Muscle layer of colon (tissue), 2 donors: ENCODE measurements at regions not wholly inside any gene's neighbourhood (a gene's known extent, or its start where the extent isn't known, plus 50 kb on each side); places are given as distances from the start of the nearest gene placed in this dataset.

Experiments
- H3K27ac ChIP-seq: one replicate; pipeline ENCODE4 v1.7.0; 2013; ENCODE audit warnings: low read depth, mild to moderate bottlenecking, low read length, moderate library complexity
- H3K27me3 ChIP-seq, 2 donors: one replicate each; pipeline ENCODE4 v1.7.0; 2013; ENCODE audit warnings: low read length in 2 of 2, mild to moderate bottlenecking in 2 of 2; ENCODE audit not compliant: insufficient read depth in 2 of 2, control insufficient read depth in 1 of 2
- H3K36me3 ChIP-seq: one replicate; pipeline ENCODE4 v1.7.0; 2013; ENCODE audit warnings: mild to moderate bottlenecking, low read length; ENCODE audit not compliant: insufficient read depth
- H3K4me1 ChIP-seq: one replicate; pipeline ENCODE4 v1.7.0; 2013; ENCODE audit warnings: mild to moderate bottlenecking, low read length; ENCODE audit not compliant: insufficient read depth
- H3K4me3 ChIP-seq, 2 donors: one replicate each; pipeline ENCODE4 v1.7.0; 2013; ENCODE audit warnings: low read length in 2 of 2, low read depth in 1 of 2, mild to moderate bottlenecking in 1 of 2, moderate library complexity in 1 of 2
- H3K9ac ChIP-seq: one replicate; pipeline ENCODE4 v1.7.0; 2013; ENCODE audit warnings: low read length
- H3K9me3 ChIP-seq: one replicate; pipeline ENCODE4 v1.7.0; 2013; ENCODE audit warnings: mild to moderate bottlenecking, low read length
- donor health status: abdominal sarcoma.
- donor health status: Adenocarcinoma of cecum.

DNA sequence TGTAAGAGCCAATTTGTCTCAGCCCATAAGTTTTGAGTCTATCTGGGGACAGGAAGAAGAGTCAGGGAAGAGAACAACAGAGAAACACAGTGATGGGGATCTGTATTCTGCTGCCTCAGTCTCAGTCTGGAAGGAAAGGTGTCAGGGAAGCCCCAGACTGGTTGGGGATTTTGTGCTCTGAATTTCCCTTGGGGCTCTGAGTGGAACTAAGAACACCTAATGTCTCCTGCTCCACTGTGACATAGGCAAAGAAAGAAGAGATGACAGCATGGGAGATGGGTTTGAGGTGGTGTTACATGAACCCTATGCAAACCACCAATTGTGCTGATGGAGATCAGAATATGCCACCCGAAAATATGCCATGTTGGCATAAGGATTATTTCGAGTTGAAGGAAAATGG is 139.5 kb upstream of the MYLIP start:
- Histone ChIP-seq H3K9ac (no peak overlapping the region), H3K27ac (no peak overlapping the region), H3K27me3 (no peaks in the 10 kb centered on the region), H3K4me1 (no peaks in the 10 kb centered on the region), H3K9me3 (no peaks in the 10 kb centered on the region), H3K36me3 (no peaks in the 10 kb centered on the region), H3K4me3 (no peak overlapping the region)

DNA sequence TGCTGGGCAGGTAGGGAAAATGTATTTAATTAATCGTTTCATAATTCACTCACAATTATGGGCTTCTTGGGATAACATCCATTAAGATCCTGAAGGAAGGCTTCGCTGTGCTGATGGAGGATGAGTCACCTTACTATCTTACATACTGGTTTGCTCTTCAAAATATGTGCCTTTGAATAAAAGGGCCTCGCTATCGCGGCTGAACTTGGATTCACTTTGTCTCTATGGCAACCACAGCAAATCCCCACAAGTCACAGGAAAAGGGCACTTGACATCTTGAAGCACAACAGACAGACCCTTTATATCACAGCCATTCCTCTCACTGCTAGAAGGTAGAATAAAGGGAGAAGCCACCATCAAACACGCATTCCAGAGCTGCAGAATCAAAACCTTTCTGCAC is 141.3 kb upstream of the MYLIP start:
- H3K4me3 ChIP-seq, result no peak overlapping the region
- H3K27ac ChIP-seq, result no peak overlapping the region
- no peaks in the 10 kb centered on the region for H3K36me3 ChIP-seq
- no peaks in the 10 kb centered on the region for H3K9me3 ChIP-seq
- H3K9ac ChIP-seq, result no peak overlapping the region
- no peaks in the 10 kb centered on the region for H3K4me1 ChIP-seq
- H3K27me3 ChIP-seq, result no peaks in the 10 kb centered on the region

- Histone ChIP-seq H3K9ac (no peak overlapping the region), H3K4me3 (no peak overlapping the region), H3K27ac (no peak overlapping the region), H3K4me1 (no peaks in the 10 kb centered on the region), H3K9me3 (no peaks in the 10 kb centered on the region), H3K27me3 (no peaks in the 10 kb centered on the region), H3K36me3 (no peaks in the 10 kb centered on the region)
Measured at GRCh38 chr6:15986027-15986629, 142.8 kb upstream of the MYLIP start.

DNA sequence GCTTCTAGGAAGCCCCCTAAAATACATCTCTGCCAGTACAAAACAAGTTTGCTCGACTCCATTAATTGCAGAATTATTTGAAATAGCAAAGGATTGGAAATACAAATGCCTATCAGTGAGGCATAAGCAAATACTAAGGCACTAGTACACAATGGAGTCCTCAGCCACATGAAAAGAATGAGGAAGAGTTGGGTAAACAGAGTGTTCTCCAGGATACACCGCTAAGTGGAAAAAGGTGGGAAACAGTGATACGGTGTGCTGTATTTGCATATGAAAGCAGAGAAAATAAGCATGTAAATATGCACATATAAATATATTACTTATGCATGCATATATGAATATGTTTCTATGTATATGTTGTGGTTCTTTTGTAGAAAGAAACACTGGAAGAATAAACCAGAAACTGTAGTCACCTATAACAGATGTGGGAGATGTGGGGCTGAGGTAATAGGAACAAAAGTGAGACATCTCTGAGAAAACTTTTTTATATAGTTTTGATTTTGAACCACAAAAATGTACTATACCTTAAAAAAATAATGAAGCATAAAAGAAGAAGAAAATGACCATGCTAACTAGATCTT is 143.4 kb upstream of the MYLIP start:
- Histone ChIP-seq H3K27ac (no peak overlapping the region), H3K9me3 (no peaks in the 10 kb centered on the region), H3K4me1 (no peaks in the 10 kb centered on the region), H3K4me3 (no peak overlapping the region), H3K9ac (no peak overlapping the region), H3K36me3 (no peaks in the 10 kb centered on the region), H3K27me3 (no peaks in the 10 kb centered on the region)

- Histone ChIP-seq H3K4me3 (no peak overlapping the region), H3K9me3 (no peaks in the 10 kb centered on the region), H3K36me3 (no peaks in the 10 kb centered on the region), H3K27me3 (no peaks in the 10 kb centered on the region), H3K4me1 (no peaks in the 10 kb centered on the region), H3K9ac (no peak overlapping the region), H3K27ac (no peak overlapping the region)
Measured at GRCh38 chr6:15981956-15982355, 146.9 kb upstream of the MYLIP start.

- H3K9ac ChIP-seq, result no peak overlapping the region
- H3K27ac ChIP-seq, result no peak overlapping the region
- H3K36me3 ChIP-seq, result no peaks in the 10 kb centered on the region
- H3K9me3 ChIP-seq, result no peaks in the 10 kb centered on the region
- no peaks in the 10 kb centered on the region for H3K4me1 ChIP-seq
- no peak overlapping the region for H3K4me3 ChIP-seq
- no peaks in the 10 kb centered on the region for H3K27me3 ChIP-seq
Measured at GRCh38 chr6:15980801-15981200, 148.1 kb upstream of the MYLIP start.

GRCh38 chr6:15978426-15978825 is 150.5 kb upstream of the MYLIP start:
- Histone ChIP-seq H3K4me1 (no peaks in the 10 kb centered on the region), H3K9ac (no peak overlapping the region), H3K27me3 (no peaks in the 10 kb centered on the region), H3K36me3 (no peaks in the 10 kb centered on the region), H3K9me3 (peaks cover 6% of the 10 kb centered on the region), H3K27ac (no peak overlapping the region), H3K4me3 (no peak overlapping the region)

- H3K4me1 ChIP-seq, result no peaks in the 10 kb centered on the region
- H3K36me3 ChIP-seq, result no peaks in the 10 kb centered on the region
- no peak overlapping the region for H3K4me3 ChIP-seq
- no peak overlapping the region for H3K9ac ChIP-seq
- no peak overlapping the region for H3K27ac ChIP-seq
- H3K27me3 ChIP-seq, result no peaks in the 10 kb centered on the region
- H3K9me3 ChIP-seq, result peaks cover 6% of the 10 kb centered on the region
Measured at GRCh38 chr6:15977050-15977449, 151.8 kb upstream of the MYLIP start.

- Histone ChIP-seq H3K27ac (no peak overlapping the region), H3K9me3 (peaks cover 6% of the 10 kb centered on the region), H3K9ac (no peak overlapping the region), H3K36me3 (no peaks in the 10 kb centered on the region), H3K27me3 (no peaks in the 10 kb centered on the region), H3K4me1 (no peaks in the 10 kb centered on the region), H3K4me3 (no peak overlapping the region)
Measured at GRCh38 chr6:15974817-15975216, 154.1 kb upstream of the MYLIP start.

GRCh38 chr6:15970517-15970916 is 158.4 kb upstream of the MYLIP start:
- no peak overlapping the region for H3K9ac ChIP-seq
- H3K4me3 ChIP-seq, result no peak overlapping the region
- H3K36me3 ChIP-seq, result no peaks in the 10 kb centered on the region
- peaks cover 6% of the 10 kb centered on the region for H3K9me3 ChIP-seq
- no peaks in the 10 kb centered on the region for H3K27me3 ChIP-seq
- H3K4me1 ChIP-seq, result peaks cover 7% of the 10 kb centered on the region
- no peak overlapping the region for H3K27ac ChIP-seq

GRCh38 chr6:15969236-15969778 is 159.6 kb upstream of the MYLIP start:
- Histone ChIP-seq H3K9me3 (peaks cover 6% of the 10 kb centered on the region), H3K9ac (no peak overlapping the region), H3K27me3 (no peaks in the 10 kb centered on the region), H3K27ac (no peak overlapping the region), H3K36me3 (no peaks in the 10 kb centered on the region), H3K4me1 (peaks cover 7% of the 10 kb centered on the region), H3K4me3 (no peak overlapping the region)

- no peaks in the 10 kb centered on the region for H3K27me3 ChIP-seq
- H3K9me3 ChIP-seq, result peaks cover 1% of the 10 kb centered on the region
- no peak overlapping the region for H3K9ac ChIP-seq
- H3K36me3 ChIP-seq, result no peaks in the 10 kb centered on the region
- H3K4me3 ChIP-seq, result no peak overlapping the region
- H3K27ac ChIP-seq, result no peak overlapping the region
- peaks cover 7% of the 10 kb centered on the region for H3K4me1 ChIP-seq
Measured at GRCh38 chr6:15968519-15968918, 160.4 kb upstream of the MYLIP start.
